GM23248 (cell line): ENCODE measurements at regions not wholly inside any gene's neighbourhood (a gene's known extent, or its start where the extent isn't known, plus 50 kb on each side); places are given as distances from the start of the nearest gene placed in this dataset.

ENCODE experiments used
- EZH2 ChIP-seq: fragments of 200-600 bp; sonication (generic); IDR thresholded peaks from 2 replicates; pipeline ENCODE4 v1.6.1; 2018; ENCODE audit warnings: antibody characterized with exemption, mild to moderate bottlenecking; ENCODE audit not compliant: insufficient read depth, poor library complexity, severe bottlenecking
- EZH2phosphoT487 ChIP-seq: fragments of 200-600 bp; sonication (generic); IDR thresholded peaks from 2 replicates; pipeline ENCODE4 v1.6.1; 2018; ENCODE audit warnings: antibody characterized with exemption, moderate library complexity, mild to moderate bottlenecking, low read depth; ENCODE audit not compliant: insufficient read depth

DNA sequence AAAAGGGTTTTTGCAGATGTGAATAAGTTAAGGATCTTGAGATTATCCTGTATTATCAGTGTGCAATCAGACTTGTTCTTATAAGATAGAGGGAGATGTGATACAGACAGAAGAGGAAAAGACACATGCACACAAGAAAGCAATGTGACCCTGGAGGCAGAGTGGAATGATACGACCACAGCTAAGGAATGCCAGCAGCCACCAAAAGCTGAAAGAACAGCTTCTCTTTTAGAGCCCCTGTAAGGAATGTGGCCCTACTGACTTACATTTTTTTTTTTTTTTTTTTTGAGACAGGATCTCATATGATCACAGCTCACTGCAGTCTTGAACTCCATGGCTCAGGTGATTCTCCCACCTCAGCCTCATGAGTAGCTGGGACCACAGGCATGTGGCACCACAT, 62.3 kb upstream of the CNTNAP4 start:
- no peak for TF ChIP-seq EZH2
- TF ChIP-seq EZH2phosphoT487: no peak
